Pancreas (tissue), 10 donors: ENCODE measurements at regions not wholly inside any gene's neighbourhood (a gene's known extent, or its start where the extent isn't known, plus 50 kb on each side); places are given as distances from the start of the nearest gene placed in this dataset.
A peak's percentile ranks its signal among the peaks of the same experiment; 100 is the strongest.

ENCODE experiments used
- ATAC-seq, 4 donors: fragments of 200-7000 bp; cut with Tn5 transposase; one replicate each; pipeline versions ENCODE4 v1.8.0 to v1.9.1; 2020; ENCODE audit warnings: mild to moderate bottlenecking in 4 of 4, moderate library complexity in 4 of 4
- DNase-seq, 6 donors: peaks; one replicate each; pipeline ENCODE4 v3.0.0-alpha.2; 2020
- FAIRE-seq: peaks from 2 replicates; lab custom pipeline; 2012; peaks lifted over from hg19 to GRCh38; lab: Jason Lieb, UNC
- H3K27ac ChIP-seq, 4 donors: fragments of 200-600 bp; sonication (generic); 1 replicate in 3 of 4; 2 replicates in 1 of 4; pipeline versions ENCODE4 v1.5.0 to v1.8.0; 2020
- H3K27me3 ChIP-seq, 4 donors: fragments of 200-600 bp; one replicate each; pipeline ENCODE4 v1.8.0; 2021
- H3K36me3 ChIP-seq, 3 donors: fragments of 200-600 bp; sonication (generic) in 1 of 3; one replicate each; pipeline versions ENCODE4 v1.5.0 to v1.8.0; 2020 to 2021
- H3K4me1 ChIP-seq, 3 donors: fragments of 200-600 bp; one replicate each; pipeline ENCODE4 v1.8.0; 2021
- H3K4me3 ChIP-seq, 4 donors: fragments of 200-600 bp; sonication (generic) in 2 of 4; one replicate each; pipeline versions ENCODE4 v1.5.0 to v1.8.0; 2020 to 2021
- H3K9me3 ChIP-seq, 4 donors: fragments of 200-600 bp; one replicate each; pipeline ENCODE4 v1.8.0; 2021
- WGBS, 2 donors: extraction: QIAGEN DNeasy Blood & Tissue Kit; methylation state at CpG; one replicate each; pipeline ENCODE4 v1.1.7; 2013; 5-methylcytosine and 5-hydroxymethylcytosine counted together
- intact Hi-C, 3 donors: fragments of 100-400 bp; cut with DNase I; formaldehyde crosslinking; loops; one replicate each; pipeline versions ENCODE4 v1.11.1 to v1.14.2; 2022
- TF ChIP-seq, protein P1 (sequence below), 4 donors: fragments of 200-600 bp; sonication (generic) in 3 of 4; IDR thresholded peaks; one replicate each; pipeline versions ENCODE4 v1.5.0 to v1.8.0; 2021; ENCODE audit warnings: antibody characterized with exemption in 4 of 4
- donor health status: healthy with polysubstance abuse.
- donor health status: DM: no; HTN: no; CAD: no; lungs with moderate emphysema.
- donor health status: DM: no; HTN: no; CAD: no.
- donor health status: control.
- donor health status: control.
- donor health status: Bipolar disorder and iron deficiency.
- donor health status: DM: yes; HTN: yes; CAD: no.
- donor health status: DM: no; HTN: no; CAD: no.
- donor health status: DM: no; HTN: no; CAD: no.
- donor health status: DM: yes; HTN: yes; CAD: no.

DNA sequence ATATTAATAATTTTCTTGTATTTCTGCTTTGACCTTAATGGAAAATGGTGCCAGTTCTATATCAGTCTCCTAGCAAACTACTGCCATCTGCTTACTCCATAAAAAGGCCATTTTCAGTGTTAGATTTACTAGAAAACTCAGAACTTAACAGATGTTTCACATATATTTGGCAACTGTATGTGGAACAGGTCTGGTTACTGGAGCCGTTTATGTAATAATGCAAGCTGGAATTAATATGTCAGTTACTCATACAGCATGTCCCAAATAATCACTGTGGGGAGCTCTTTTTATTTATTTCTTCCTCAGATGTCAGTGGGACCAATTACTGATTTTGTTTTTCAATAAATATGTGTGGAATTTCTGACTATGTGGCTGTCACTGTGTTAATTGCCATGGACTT lies 1247.6 kb downstream of the CNTNAP5 start:
- H3K4me3 ChIP-seq: no peak overlapping the region
- no peaks in the 10 kb centered on the region for H3K27me3 ChIP-seq
- FAIRE-seq (no peak), DNase-seq (no peak), ATAC-seq (no peak)
- H3K9me3 ChIP-seq: no peaks in the 10 kb centered on the region
- WGBS, 2 donors: 21 to 28% methylated on average over 1 of the region's 1 CpG
- H3K4me1 ChIP-seq: no peaks in the 10 kb centered on the region
- TF ChIP-seq, protein P1, sequence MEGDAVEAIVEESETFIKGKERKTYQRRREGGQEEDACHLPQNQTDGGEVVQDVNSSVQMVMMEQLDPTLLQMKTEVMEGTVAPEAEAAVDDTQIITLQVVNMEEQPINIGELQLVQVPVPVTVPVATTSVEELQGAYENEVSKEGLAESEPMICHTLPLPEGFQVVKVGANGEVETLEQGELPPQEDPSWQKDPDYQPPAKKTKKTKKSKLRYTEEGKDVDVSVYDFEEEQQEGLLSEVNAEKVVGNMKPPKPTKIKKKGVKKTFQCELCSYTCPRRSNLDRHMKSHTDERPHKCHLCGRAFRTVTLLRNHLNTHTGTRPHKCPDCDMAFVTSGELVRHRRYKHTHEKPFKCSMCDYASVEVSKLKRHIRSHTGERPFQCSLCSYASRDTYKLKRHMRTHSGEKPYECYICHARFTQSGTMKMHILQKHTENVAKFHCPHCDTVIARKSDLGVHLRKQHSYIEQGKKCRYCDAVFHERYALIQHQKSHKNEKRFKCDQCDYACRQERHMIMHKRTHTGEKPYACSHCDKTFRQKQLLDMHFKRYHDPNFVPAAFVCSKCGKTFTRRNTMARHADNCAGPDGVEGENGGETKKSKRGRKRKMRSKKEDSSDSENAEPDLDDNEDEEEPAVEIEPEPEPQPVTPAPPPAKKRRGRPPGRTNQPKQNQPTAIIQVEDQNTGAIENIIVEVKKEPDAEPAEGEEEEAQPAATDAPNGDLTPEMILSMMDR (IDR thresholded peaks at IDR 0.05): no peak
- H3K27ac ChIP-seq: no peak overlapping the region
- H3K36me3 ChIP-seq: no peaks in the 10 kb centered on the region
- intact Hi-C loops: no loop called here

DNA sequence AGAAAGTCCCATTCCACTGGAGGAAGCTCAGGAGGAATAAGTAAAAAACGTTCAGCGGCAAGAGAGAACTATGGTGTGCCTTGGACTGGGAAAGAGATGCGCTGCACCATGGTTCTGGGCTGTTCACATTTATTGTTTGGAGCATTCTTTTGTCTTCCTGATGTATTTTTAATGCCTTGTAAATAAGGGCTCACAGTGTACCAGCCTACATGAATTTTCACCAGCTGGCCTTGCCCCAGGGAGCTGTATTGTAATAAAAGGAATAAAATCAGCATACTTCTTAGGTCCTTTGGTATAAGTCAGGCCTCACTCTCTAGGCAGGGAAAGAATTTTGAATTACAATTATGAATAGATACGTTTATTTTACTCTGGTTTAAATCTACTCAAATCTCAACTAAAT lies 1249.6 kb downstream of the CNTNAP5 start:
- Histone ChIP-seq H3K4me3 (no peak overlapping the region), H3K36me3 (no peaks in the 10 kb centered on the region), H3K27ac (no peak overlapping the region), H3K9me3 (no peaks in the 10 kb centered on the region), H3K27me3 (no peaks in the 10 kb centered on the region), H3K4me1 (no peaks in the 10 kb centered on the region)
- ATAC-seq (no peak), DNase-seq (no peak), FAIRE-seq (no peak)
- TF ChIP-seq, protein P1 (IDR thresholded peaks at IDR 0.05): no peak
- intact Hi-C loops: no loop called here
- 70 to 77% methylated on average over 4 of the region's 4 CpGs for WGBS, 2 donors

DNA sequence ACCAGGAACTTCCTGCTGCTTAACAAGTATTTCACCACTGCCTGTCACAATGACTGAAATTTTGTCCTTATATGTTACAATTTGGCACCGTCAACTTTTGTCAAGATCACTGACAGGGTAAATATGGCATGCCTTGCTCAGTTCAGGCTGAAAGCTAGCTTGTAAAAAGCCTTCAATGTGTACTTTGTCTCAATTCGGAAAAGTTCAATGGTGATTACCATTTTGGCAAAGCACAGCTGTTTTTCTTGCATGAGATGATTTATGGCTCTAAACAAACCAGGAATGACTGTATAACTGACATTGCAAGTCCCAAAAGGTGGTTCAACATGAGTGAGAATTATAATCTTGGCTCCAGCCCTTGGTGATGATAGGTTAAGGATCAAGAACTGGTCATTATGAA lies 1255.2 kb downstream of the CNTNAP5 start:
- DNase-seq (peak in 1 of 6 donors; percentile 10), FAIRE-seq (no peak), ATAC-seq (peak; percentile 68 to 86 (median 71))
- no peaks in the 10 kb centered on the region for H3K9me3 ChIP-seq
- no peak overlapping the region for H3K27ac ChIP-seq
- no peak overlapping the region for H3K4me3 ChIP-seq
- H3K27me3 ChIP-seq: no peaks in the 10 kb centered on the region
- H3K4me1 ChIP-seq: no peaks in the 10 kb centered on the region
- no peaks in the 10 kb centered on the region for H3K36me3 ChIP-seq
- intact Hi-C loops: no loop called here
- WGBS, 2 donors: 8 to 12% methylated on average over 2 of the region's 2 CpGs
- TF ChIP-seq, protein P1 (IDR thresholded peaks at IDR 0.05): no peak

- Histone ChIP-seq H3K9me3 (no peaks in the 10 kb centered on the region), H3K27ac (no peak overlapping the region), H3K36me3 (no peaks in the 10 kb centered on the region), H3K4me1 (no peaks in the 10 kb centered on the region), H3K27me3 (no peaks in the 10 kb centered on the region), H3K4me3 (no peak overlapping the region)
- DNase-seq: no peak
- no peak for ATAC-seq
- intact Hi-C loops: no loop called here
- 45 to 52% methylated on average over 1 of the region's 1 CpG for WGBS, 2 donors
- no peak for FAIRE-seq
- TF ChIP-seq, protein P1 (IDR thresholded peaks at IDR 0.05): no peak
Measured at GRCh38 chr2:125281242-125281641, 1256.2 kb downstream of the CNTNAP5 start.

DNA sequence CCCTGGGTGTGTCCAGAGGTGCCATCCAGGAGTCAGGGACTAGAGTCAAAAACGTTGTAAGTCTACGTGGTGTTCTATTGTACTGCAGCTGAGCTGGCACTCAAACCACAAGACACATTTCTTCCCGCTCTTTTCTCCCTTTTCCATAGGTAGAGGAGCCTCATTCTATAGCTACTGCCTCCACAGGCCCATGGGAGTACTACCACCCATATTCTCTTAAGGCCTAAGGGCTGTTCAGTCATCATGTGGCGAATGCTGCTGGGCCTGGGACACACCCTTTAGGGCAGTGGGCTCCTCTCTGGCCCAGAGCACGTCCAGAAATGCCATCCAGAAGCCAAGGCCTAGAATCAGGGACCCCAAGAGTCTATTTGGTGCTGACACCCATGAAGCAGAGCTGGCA lies 1271.7 kb downstream of the CNTNAP5 start:
- intact Hi-C loops: no loop called here
- Histone ChIP-seq H3K4me3 (no peak overlapping the region), H3K9me3 (peaks cover 0 to 5% (median 0%) of the 10 kb centered on the region in 4 donors), H3K27ac (no peak overlapping the region), H3K36me3 (no peaks in the 10 kb centered on the region), H3K4me1 (no peaks in the 10 kb centered on the region), H3K27me3 (no peaks in the 10 kb centered on the region)
- TF ChIP-seq, protein P1 (IDR thresholded peaks at IDR 0.05): no peak
- no peak for FAIRE-seq
- WGBS, 2 donors: 66 to 79% methylated on average over 5 of the region's 5 CpGs
- no peak for DNase-seq
- no peak for ATAC-seq
